CD14-positive monocyte (primary cell): ENCODE measurements at regions not wholly inside any gene's neighbourhood (a gene's known extent, or its start where the extent isn't known, plus 50 kb on each side); places are given as distances from the start of the nearest gene placed in this dataset.

ENCODE experiments used
- DNase-seq, 3 donors: peaks; one replicate each; pipeline ENCODE4 v3.0.0-alpha.2; 2011 to 2022
- H2AFZ ChIP-seq: 2 replicates; pipeline ENCODE4 v1.6.0; 2012; ENCODE audit warnings: mild to moderate bottlenecking, low read depth, low read length, inconsistent platforms; ENCODE audit not compliant: insufficient read depth, poor library complexity, severe bottlenecking
- H3K27ac ChIP-seq, 2 donors: 1 replicate in 1 of 2; 2 replicates in 1 of 2; pipeline ENCODE4 v1.5.1; 2012 to 2013; ENCODE audit warnings: low read length in 2 of 2, control low read depth in 1 of 2, inconsistent platforms in 1 of 2, low read depth in 1 of 2, mild to moderate bottlenecking in 1 of 2
- H3K27me3 ChIP-seq, 2 donors: one replicate each; pipeline versions ENCODE4 v1.6.0 to v1.6.1; 2011 to 2013; ENCODE audit warnings: low read length in 2 of 2; ENCODE audit not compliant: control insufficient read depth in 2 of 2, insufficient read depth in 2 of 2
- H3K36me3 ChIP-seq, 2 donors: replicated peaks in 1 of 2; 1 replicate in 1 of 2; 2 replicates in 1 of 2; pipeline versions ENCODE4 v1.5.1 to v1.6.1; 2012 to 2013; ENCODE audit warnings: low read length in 2 of 2, control low read depth in 1 of 2, inconsistent platforms in 1 of 2, mild to moderate bottlenecking in 1 of 2; ENCODE audit not compliant: insufficient read depth in 2 of 2, control insufficient read depth in 1 of 2
- H3K4me1 ChIP-seq, 2 donors: 1 replicate in 1 of 2; 2 replicates in 1 of 2; pipeline versions ENCODE4 v1.5.1 to v1.6.1; 2012 to 2013; ENCODE audit warnings: low read length in 2 of 2, control low read depth in 1 of 2, inconsistent platforms in 1 of 2, mild to moderate bottlenecking in 1 of 2, moderate library complexity in 1 of 2; ENCODE audit not compliant: insufficient read depth in 2 of 2, control insufficient read depth in 1 of 2
- H3K4me2 ChIP-seq: replicated peaks from 2 replicates; pipeline ENCODE3; 2012; ENCODE audit warnings: low read length, moderate library complexity, mild to moderate bottlenecking; ENCODE audit not compliant: poor library complexity, severe bottlenecking; ENCODE audit errors: extremely low read depth
- H3K4me3 ChIP-seq, 3 experiments: fragments of 200-600 bp in 1 of 3; sonication (generic) in 1 of 3; replicated peaks in 1 of 3; 1 replicate in 2 of 3; 2 replicates in 1 of 3; pipeline ENCODE4 v1.5.1; 2011 to 2013; ENCODE audit warnings: low read length in 3 of 3, mild to moderate bottlenecking in 3 of 3, control low read depth in 2 of 3, low read depth in 2 of 3, inconsistent platforms in 1 of 3, moderate library complexity in 1 of 3
- H3K79me2 ChIP-seq: 2 replicates; pipeline ENCODE4 v1.6.0; 2012; ENCODE audit warnings: mild to moderate bottlenecking, control low read depth, inconsistent platforms, low read length, moderate library complexity; ENCODE audit not compliant: insufficient read depth
- H3K9ac ChIP-seq: 2 replicates; pipeline ENCODE4 v1.6.0; 2017; ENCODE audit warnings: low read length, mild to moderate bottlenecking; ENCODE audit not compliant: insufficient read depth, poor library complexity, severe bottlenecking
- H3K9me3 ChIP-seq, 2 donors: replicated peaks in 1 of 2; 1 replicate in 1 of 2; 2 replicates in 1 of 2; pipeline versions ENCODE4 v1.5.1 to v1.6.1; 2012 to 2013; ENCODE audit warnings: low read length in 2 of 2, control low read depth in 1 of 2; ENCODE audit not compliant: control insufficient read depth in 1 of 2, insufficient read depth in 1 of 2
- H4K20me1 ChIP-seq: 2 replicates; pipeline ENCODE4 v1.6.0; 2012; ENCODE audit warnings: mild to moderate bottlenecking, low read length, control low read depth, moderate library complexity; ENCODE audit not compliant: insufficient read depth
- H3K27ac Mint-ChIP-seq, 7 donors: one replicate each; pipeline ENCODE4 v1.8.0; 2020; ENCODE audit warnings: mild to moderate bottlenecking in 7 of 7, mixed read lengths in 7 of 7, moderate library complexity in 6 of 7, inconsistent platforms in 2 of 7
- H3K27me3 Mint-ChIP-seq, 3 donors: one replicate each; pipeline ENCODE4 v1.8.0; 2021 to 2022; ENCODE audit warnings: low read depth in 3 of 3, mild to moderate bottlenecking in 3 of 3, mixed read lengths in 3 of 3, moderate library complexity in 3 of 3, inconsistent platforms in 1 of 3
- H3K36me3 Mint-ChIP-seq, 2 donors: one replicate each; pipeline ENCODE4 v1.8.0; 2020; ENCODE audit warnings: mixed read lengths in 2 of 2, inconsistent platforms in 1 of 2, mild to moderate bottlenecking in 1 of 2
- H3K4me1 Mint-ChIP-seq: one replicate; pipeline ENCODE4 v1.8.0; 2020; ENCODE audit warnings: mild to moderate bottlenecking, mixed read lengths
- H3K4me3 Mint-ChIP-seq, 2 donors: one replicate each; pipeline ENCODE4 v1.8.0; 2020; ENCODE audit warnings: mild to moderate bottlenecking in 2 of 2, mixed read lengths in 2 of 2, moderate library complexity in 1 of 2
- H3K9me3 Mint-ChIP-seq, 7 donors: one replicate each; pipeline ENCODE4 v1.8.0; 2020 to 2022; ENCODE audit warnings: mixed read lengths in 7 of 7, mild to moderate bottlenecking in 6 of 7, moderate library complexity in 6 of 7, inconsistent platforms in 2 of 7
- CTCF ChIP-seq: fragments of 200-600 bp; IDR thresholded peaks from one replicate; pipeline ENCODE4 v1.8.0; 2022; ENCODE audit warnings: antibody characterized with exemption, mild to moderate bottlenecking
- WGBS: methylation state at CpG from one replicate; pipeline ENCODE4 v1.1.5; 2013; ENCODE audit warnings: missing lambda C conversion rate; ENCODE audit not compliant: insufficient coverage; 5-methylcytosine and 5-hydroxymethylcytosine counted together
- intact Hi-C, 2 donors: fragments of 100-400 bp; cut with micrococcal nuclease; formaldehyde crosslinking; loops; one replicate each; pipeline versions ENCODE4 v1.15.0 to v1.15.1; 2023

GRCh38 chr2:234887195-234887594, 64.6 kb upstream of the SH3BP4 start:
- Histone ChIP-seq H4K20me1 (no peaks in the 10 kb centered on the region), H3K4me3 (no peak overlapping the region), H3K79me2 (no peaks in the 10 kb centered on the region), H3K36me3 (no peaks in the 10 kb centered on the region), H3K9ac (no peak overlapping the region), H3K27ac (no peak overlapping the region), H3K4me1 (no peaks in the 10 kb centered on the region), H2AFZ (no peak overlapping the region), H3K9me3 (peaks cover 0 to 3% of the 10 kb centered on the region in 2 donors), H3K4me2 (no peak overlapping the region), H3K27me3 (no peaks in the 10 kb centered on the region)
- intact Hi-C loops = no loop called here
- H3K27ac Mint-ChIP-seq = no peak overlapping the region
- no peak overlapping the region for H3K4me3 Mint-ChIP-seq
- H3K9me3 Mint-ChIP-seq = peaks cover 0 to 3% (median 2%) of the 10 kb centered on the region in 7 donors
- no CpG with 5 or more reads among the region's 3 CpGs for WGBS
- H3K36me3 Mint-ChIP-seq = no peaks in the 10 kb centered on the region
- no peaks in the 10 kb centered on the region for H3K4me1 Mint-ChIP-seq
- peaks cover 0 to 4% (median 3%) of the 10 kb centered on the region in 3 donors for H3K27me3 Mint-ChIP-seq
- TF ChIP-seq CTCF = no peak
- DNase-seq = no peak

GRCh38 chr2:234885886-234886285, 65.9 kb upstream of the SH3BP4 start:
- Mint-ChIP-seq H3K36me3 (no peaks in the 10 kb centered on the region), H3K4me1 (no peaks in the 10 kb centered on the region), H3K4me3 (no peak overlapping the region), H3K27me3 (peaks cover 0 to 4% (median 3%) of the 10 kb centered on the region in 3 donors), H3K27ac (no peak overlapping the region), H3K9me3 (peaks cover 0 to 3% (median 2%) of the 10 kb centered on the region in 7 donors)
- Histone ChIP-seq H3K79me2 (no peaks in the 10 kb centered on the region), H3K9me3 (peaks cover 0 to 3% of the 10 kb centered on the region in 2 donors), H3K4me1 (no peaks in the 10 kb centered on the region), H3K36me3 (no peaks in the 10 kb centered on the region), H3K4me2 (no peak overlapping the region), H3K27me3 (no peaks in the 10 kb centered on the region), H4K20me1 (no peaks in the 10 kb centered on the region), H3K27ac (no peak overlapping the region), H2AFZ (no peak overlapping the region), H3K4me3 (no peak overlapping the region), H3K9ac (no peak overlapping the region)
- DNase-seq = no peak
- TF ChIP-seq CTCF = no peak
- intact Hi-C loops = no loop called here
- WGBS = 97% methylated on average over 6 of the region's 6 CpGs
